Lower leg skin (tissue), 3 donors: ENCODE measurements at regions not wholly inside any gene's neighbourhood (a gene's known extent, or its start where the extent isn't known, plus 50 kb on each side); places are given as distances from the start of the nearest gene placed in this dataset.

ENCODE experiments used
- CTCF ChIP-seq, 3 donors: fragments of 450-650 bp; IDR thresholded peaks; one replicate each; pipeline ENCODE4 v1.5.1; 2016; ENCODE audit warnings: antibody characterized with exemption in 3 of 3, mild to moderate bottlenecking in 3 of 3, moderate library complexity in 2 of 3
- POLR2A ChIP-seq, 2 donors: fragments of 450-650 bp; IDR thresholded peaks; one replicate each; pipeline ENCODE4 v1.6.1; 2016 to 2017; ENCODE audit warnings: antibody characterized with exemption in 2 of 2, mild to moderate bottlenecking in 1 of 2, moderate library complexity in 1 of 2

GRCh38 chr6:104527761-104528415 is 331.8 kb downstream of the HACE1 start:
- TF ChIP-seq CTCF (IDR thresholded peaks at IDR 0.05) (no peak), POLR2A (IDR thresholded peaks at IDR 0.05) (no peak)
